Psoas muscle (tissue), 7 donors: ENCODE measurements at regions not wholly inside any gene's neighbourhood (a gene's known extent, or its start where the extent isn't known, plus 50 kb on each side); places are given as distances from the start of the nearest gene placed in this dataset.

ENCODE experiments used
- ATAC-seq, 4 donors: fragments of 200-7000 bp; cut with Tn5 transposase; one replicate each; pipeline ENCODE4 v1.9.1; 2020; ENCODE audit warnings: moderate library complexity in 3 of 4, mild to moderate bottlenecking in 2 of 4
- DNase-seq, 2 donors: peaks; one replicate each; pipeline ENCODE4 v3.0.0-alpha.2; 2020
- H3K27ac ChIP-seq: fragments of 200-600 bp; one replicate; pipeline ENCODE4 v1.8.0; 2022
- H3K27me3 ChIP-seq, 3 donors: fragments of 200-600 bp in 1 of 3; one replicate each; pipeline versions ENCODE4 v1.6.1 to v1.8.0; 2013 to 2022; ENCODE audit warnings: low read length in 2 of 3, mild to moderate bottlenecking in 2 of 3, moderate library complexity in 1 of 3; ENCODE audit not compliant: insufficient read depth in 3 of 3
- H3K36me3 ChIP-seq, 2 donors: fragments of 200-600 bp in 1 of 2; one replicate each; pipeline versions ENCODE4 v1.6.1 to v1.8.0; 2013 to 2022; ENCODE audit warnings: low read depth in 1 of 2, mild to moderate bottlenecking in 1 of 2, moderate library complexity in 1 of 2; ENCODE audit not compliant: insufficient read depth in 1 of 2
- H3K4me1 ChIP-seq: fragments of 200-600 bp; one replicate; pipeline ENCODE4 v1.8.0; 2022
- H3K4me3 ChIP-seq: fragments of 200-600 bp; one replicate; pipeline ENCODE4 v1.8.0; 2022; ENCODE audit warnings: mild to moderate bottlenecking
- H3K9me3 ChIP-seq: fragments of 200-600 bp; one replicate; pipeline ENCODE4 v1.8.0; 2022
- CTCF ChIP-seq: fragments of 200-600 bp; IDR thresholded peaks from one replicate; pipeline ENCODE4 v1.8.0; 2022; ENCODE audit warnings: antibody characterized with exemption
- WGBS, 3 donors: extraction: QIAGEN DNeasy Blood & Tissue Kit; methylation state at CpG; one replicate each; pipeline versions ENCODE4 v1.1.6 to v1.1.7; 2013; 5-methylcytosine and 5-hydroxymethylcytosine counted together
- intact Hi-C, 2 donors: fragments of 100-400 bp; cut with DNase I; formaldehyde crosslinking; loops; one replicate each; pipeline versions ENCODE4 v1.11.0 to v1.14.2; 2022
- donor health status: healthy with polysubstance abuse.
- donor health status: DM: no; HTN: no; CAD: no; lungs with moderate emphysema.
- donor health status: Bipolar disorder and iron deficiency.
- donor health status: healthy.
- donor health status: DM: yes; HTN: yes; CAD: no.
- donor health status: DM: no; HTN: no; CAD: no.
- donor health status: DM: yes; HTN: yes; CAD: no.

GRCh38 chr13:74929436-74929835 is 552.5 kb downstream of the TBC1D4 start:
- WGBS, 3 donors: 30 to 34% (median 32%) methylated on average over 2 of the region's 2 CpGs
- intact Hi-C loops: no loop called here
- Histone ChIP-seq H3K27me3 (no peaks in the 10 kb centered on the region), H3K9me3 (peaks cover 8% of the 10 kb centered on the region), H3K4me3 (no peak overlapping the region), H3K36me3 (no peaks in the 10 kb centered on the region), H3K27ac (no peak overlapping the region), H3K4me1 (no peaks in the 10 kb centered on the region)
- DNase-seq (no peak), ATAC-seq (no peak)
- no peak for TF ChIP-seq CTCF

- H3K4me1 ChIP-seq: no peaks in the 10 kb centered on the region
- no peak overlapping the region for H3K27ac ChIP-seq
- no peak for DNase-seq
- no peak for ATAC-seq
- no peaks in the 10 kb centered on the region for H3K36me3 ChIP-seq
- intact Hi-C loops: no loop called here
- H3K27me3 ChIP-seq: no peaks in the 10 kb centered on the region
- TF ChIP-seq CTCF: no peak
- H3K9me3 ChIP-seq: peaks cover 17% of the 10 kb centered on the region
- H3K4me3 ChIP-seq: no peak overlapping the region
- WGBS, 3 donors: 3 to 53% (median 43%) methylated on average over 1 of the region's 1 CpG
Observed at GRCh38 chr13:74927823-74928222, 554.1 kb downstream of the TBC1D4 start.

- Histone ChIP-seq H3K36me3 (no peaks in the 10 kb centered on the region), H3K9me3 (peaks cover 24% of the 10 kb centered on the region), H3K27ac (no peak overlapping the region), H3K4me3 (no peak overlapping the region), H3K27me3 (no peaks in the 10 kb centered on the region), H3K4me1 (no peaks in the 10 kb centered on the region)
- TF ChIP-seq CTCF: no peak
- DNase-seq (no peak), ATAC-seq (no peak)
- intact Hi-C loops: no loop called here
- 86 to 95% (median 87%) methylated on average over 2 of the region's 2 CpGs for WGBS, 3 donors
Observed at GRCh38 chr13:74922963-74923362, 559.0 kb downstream of the TBC1D4 start.

- Histone ChIP-seq H3K9me3 (peaks cover 16% of the 10 kb centered on the region), H3K36me3 (no peaks in the 10 kb centered on the region), H3K4me3 (no peak overlapping the region), H3K27ac (no peak overlapping the region), H3K27me3 (no peaks in the 10 kb centered on the region), H3K4me1 (no peaks in the 10 kb centered on the region)
- intact Hi-C loops: no loop called here
- DNase-seq: no peak
- ATAC-seq: no peak
- no peak for TF ChIP-seq CTCF
Observed at GRCh38 chr13:74921326-74921725, 560.6 kb downstream of the TBC1D4 start.

- H3K4me3 ChIP-seq: no peak overlapping the region
- H3K4me1 ChIP-seq: no peaks in the 10 kb centered on the region
- H3K27ac ChIP-seq: no peak overlapping the region
- no peaks in the 10 kb centered on the region for H3K27me3 ChIP-seq
- peaks cover 16% of the 10 kb centered on the region for H3K9me3 ChIP-seq
- ATAC-seq (no peak), DNase-seq (no peak)
- TF ChIP-seq CTCF: no peak
- H3K36me3 ChIP-seq: no peaks in the 10 kb centered on the region
- intact Hi-C loops: no loop called here
- 76 to 77% (median 76%) methylated on average over 3 of the region's 3 CpGs for WGBS, 3 donors
Observed at GRCh38 chr13:74920920-74921319, 561.0 kb downstream of the TBC1D4 start.
